ENCODE measurements at regions not wholly inside any gene's neighbourhood (a gene's known extent, or its start where the extent isn't known, plus 50 kb on each side); places are given as distances from the start of the nearest gene placed in this dataset.

- TF ChIP-seq CTCF (IDR thresholded peaks at IDR 0.05; ENCODE audit: low read length) (no peak), EZH2 (IDR thresholded peaks at IDR 0.05; ENCODE audit: borderline replicate concordance, low read length) (no peak)
Observed at GRCh38 chr12:34166427-34167060, 144.2 kb downstream of the ALG10 start.
